DOHH2 (cell line): ENCODE measurements at regions not wholly inside any gene's neighbourhood (a gene's known extent, or its start where the extent isn't known, plus 50 kb on each side); places are given as distances from the start of the nearest gene placed in this dataset.

Experiments
- H3F3A ChIP-seq: fragments of 200-600 bp; sonication (generic), shearing (Covaris generic); 2 replicates; pipeline ENCODE4 v1.6.0; 2016; ENCODE audit warnings: antibody characterized with exemption, mild to moderate bottlenecking; ENCODE audit not compliant: control insufficient read depth, insufficient read depth
- H3K27ac ChIP-seq: fragments of 200-600 bp; sonication (generic); 2 replicates; pipeline ENCODE4 v1.5.1; 2014; ENCODE audit warnings: low read depth, mild to moderate bottlenecking, low read length, moderate library complexity
- H3K27me3 ChIP-seq: fragments of 200-600 bp; sonication (generic); 2 replicates; pipeline ENCODE4 v1.6.1; 2014; ENCODE audit warnings: mild to moderate bottlenecking, low read length, mixed read lengths; ENCODE audit not compliant: control insufficient read depth
- H3K36me3 ChIP-seq: fragments of 200-600 bp; sonication (generic); 2 replicates; pipeline ENCODE4 v1.6.1; 2014; ENCODE audit warnings: mild to moderate bottlenecking, low read length, moderate library complexity, mixed read lengths; ENCODE audit not compliant: control insufficient read depth
- H3K4me1 ChIP-seq: fragments of 200-600 bp; sonication (generic); 2 replicates; pipeline ENCODE4 v1.6.1; 2014; ENCODE audit warnings: mild to moderate bottlenecking, low read length, mixed read lengths; ENCODE audit not compliant: control insufficient read depth
- H3K4me2 ChIP-seq: fragments of 200-600 bp; sonication (generic); 2 replicates; pipeline ENCODE4 v1.6.0; 2014; ENCODE audit warnings: mild to moderate bottlenecking, low read length, moderate library complexity
- H3K4me3 ChIP-seq: fragments of 200-600 bp; sonication (generic); 2 replicates; pipeline ENCODE4 v1.5.1; 2014; ENCODE audit warnings: mild to moderate bottlenecking, low read length, mixed read lengths
- H3K79me2 ChIP-seq: fragments of 200-600 bp; sonication (generic); 2 replicates; pipeline ENCODE4 v1.6.1; 2014; ENCODE audit warnings: mild to moderate bottlenecking, low read length, mixed read lengths; ENCODE audit not compliant: control insufficient read depth
- H3K9me2 ChIP-seq: fragments of 200-600 bp; sonication (generic); replicated peaks from 2 replicates; pipeline ENCODE4 v1.6.1; 2014; ENCODE audit warnings: mild to moderate bottlenecking, low read length, mixed read lengths; ENCODE audit not compliant: control insufficient read depth
- H3K9me3 ChIP-seq: fragments of 200-600 bp; sonication (generic); 2 replicates; pipeline ENCODE4 v1.6.1; 2014; ENCODE audit warnings: antibody characterized with exemption, low read length, mixed read lengths; ENCODE audit not compliant: control insufficient read depth, insufficient read depth
- H4K20me1 ChIP-seq: fragments of 200-600 bp; sonication (generic); 2 replicates; pipeline ENCODE4 v1.6.0; 2014; ENCODE audit warnings: low read depth, mild to moderate bottlenecking, antibody characterized with exemption, low read length, moderate library complexity; ENCODE audit not compliant: control insufficient read depth, insufficient read depth
- CTCF ChIP-seq: fragments of 200-600 bp; sonication (generic); IDR thresholded peaks from one replicate; pipeline ENCODE4 v1.5.1; 2014; ENCODE audit warnings: antibody characterized with exemption, mild to moderate bottlenecking, low read depth, low read length; ENCODE audit not compliant: poor library complexity, severe bottlenecking
- EZH2phosphoT487 ChIP-seq: fragments of 200-600 bp; sonication (generic); IDR thresholded peaks from 2 replicates; pipeline ENCODE4 v1.6.1; 2017; ENCODE audit warnings: borderline replicate concordance, mild to moderate bottlenecking, antibody characterized with exemption, low read length, moderate library complexity, mixed read lengths

GRCh38 chr10:77710759-77711682 is 73.4 kb upstream of the KCNMA1 start:
- no peak overlapping the region for H3K27ac ChIP-seq

GRCh38 chr10:77710081-77710551 is 72.5 kb upstream of the KCNMA1 start:
- no peaks in the 10 kb centered on the region for H3K9me2 ChIP-seq
- H4K20me1 ChIP-seq: no peaks in the 10 kb centered on the region
- peaks cover 10% of the 10 kb centered on the region for H3K4me1 ChIP-seq
- no peaks in the 10 kb centered on the region for H3K79me2 ChIP-seq
- no peaks in the 10 kb centered on the region for H3K9me3 ChIP-seq
- peaks cover 45% of the 10 kb centered on the region for H3K27me3 ChIP-seq
- TF ChIP-seq EZH2phosphoT487 (no peak), CTCF (no peak)
- no peaks in the 10 kb centered on the region for H3F3A ChIP-seq
- no peaks in the 10 kb centered on the region for H3K36me3 ChIP-seq
- no peak overlapping the region for H3K27ac ChIP-seq
- H3K4me3 ChIP-seq: no peak overlapping the region
- no peak overlapping the region for H3K4me2 ChIP-seq

More at GRCh38 chr10:77710759-77711682, 73.4 kb upstream of the KCNMA1 start:
- Histone ChIP-seq H3K4me3 (peak overlapping the region; percentile 69), H4K20me1 (no peaks in the 10 kb centered on the region), H3K4me2 (peak overlapping the region; percentile 83), H3K36me3 (no peaks in the 10 kb centered on the region), H3K4me1 (peaks cover 10% of the 10 kb centered on the region), H3K79me2 (no peaks in the 10 kb centered on the region), H3K9me2 (no peaks in the 10 kb centered on the region), H3K9me3 (no peaks in the 10 kb centered on the region), H3K27me3 (peaks cover 45% of the 10 kb centered on the region), H3F3A (no peaks in the 10 kb centered on the region)
- peak; percentile 28; the same call in 1 of the 2 replicates for TF ChIP-seq EZH2phosphoT487
- peak; percentile 98 for TF ChIP-seq CTCF

GRCh38 chr10:77707570-77707969 is 70.0 kb upstream of the KCNMA1 start:
- Histone ChIP-seq H3K9me3 (no peaks in the 10 kb centered on the region), H3K79me2 (no peaks in the 10 kb centered on the region), H3K4me1 (peaks cover 10% of the 10 kb centered on the region), H3K27ac (no peak overlapping the region), H3K9me2 (no peaks in the 10 kb centered on the region), H3K4me2 (no peak overlapping the region), H3K27me3 (peaks cover 40% of the 10 kb centered on the region), H4K20me1 (no peaks in the 10 kb centered on the region), H3K36me3 (no peaks in the 10 kb centered on the region), H3K4me3 (no peak overlapping the region), H3F3A (no peaks in the 10 kb centered on the region)
- no peak for TF ChIP-seq EZH2phosphoT487

- Histone ChIP-seq H3F3A (no peaks in the 10 kb centered on the region), H3K79me2 (no peaks in the 10 kb centered on the region), H3K27me3 (peaks cover 4% of the 10 kb centered on the region; the same call in 1 of the 2 replicates), H4K20me1 (no peaks in the 10 kb centered on the region), H3K4me2 (no peak overlapping the region), H3K4me1 (peaks cover 16% of the 10 kb centered on the region), H3K27ac (no peak overlapping the region), H3K36me3 (no peaks in the 10 kb centered on the region), H3K9me2 (no peaks in the 10 kb centered on the region), H3K9me3 (no peaks in the 10 kb centered on the region), H3K4me3 (no peak overlapping the region)
- TF ChIP-seq CTCF (no peak), EZH2phosphoT487 (no peak)
Measured at GRCh38 chr10:77702166-77702565, 64.6 kb upstream of the KCNMA1 start.
